ENCODE measurements at regions not wholly inside any gene's neighbourhood (a gene's known extent, or its start where the extent isn't known, plus 50 kb on each side); places are given as distances from the start of the nearest gene placed in this dataset.

DNA sequence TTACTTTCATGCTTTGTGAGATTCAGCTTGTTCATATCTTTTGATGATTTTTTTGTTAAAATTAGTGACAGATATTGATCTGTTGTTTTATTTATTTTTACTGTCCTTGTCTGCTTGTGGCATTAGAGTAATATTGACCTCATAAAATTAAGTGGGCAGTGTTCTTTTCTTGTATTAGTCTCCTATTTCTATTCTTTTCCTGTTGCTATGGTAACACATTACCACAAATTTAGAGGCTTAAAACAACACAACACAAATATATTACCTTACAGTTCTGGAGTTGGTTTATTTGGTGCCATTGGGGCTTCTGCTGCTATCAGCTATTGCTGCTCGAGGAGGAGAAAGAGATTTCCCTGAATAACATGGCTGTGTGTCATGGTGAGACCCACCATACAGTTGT, 135.7 kb downstream of the C1orf94 start:
- H3K36me3 ChIP-seq (replicated peaks in 1 of 2) = no peaks in the 10 kb centered on the region
- no peaks in the 10 kb centered on the region for H3K27me3 ChIP-seq
- no peak for DNase-seq
- intact Hi-C loops (cut with DNase I) = no loop called here
- TF ChIP-seq, protein P1, sequence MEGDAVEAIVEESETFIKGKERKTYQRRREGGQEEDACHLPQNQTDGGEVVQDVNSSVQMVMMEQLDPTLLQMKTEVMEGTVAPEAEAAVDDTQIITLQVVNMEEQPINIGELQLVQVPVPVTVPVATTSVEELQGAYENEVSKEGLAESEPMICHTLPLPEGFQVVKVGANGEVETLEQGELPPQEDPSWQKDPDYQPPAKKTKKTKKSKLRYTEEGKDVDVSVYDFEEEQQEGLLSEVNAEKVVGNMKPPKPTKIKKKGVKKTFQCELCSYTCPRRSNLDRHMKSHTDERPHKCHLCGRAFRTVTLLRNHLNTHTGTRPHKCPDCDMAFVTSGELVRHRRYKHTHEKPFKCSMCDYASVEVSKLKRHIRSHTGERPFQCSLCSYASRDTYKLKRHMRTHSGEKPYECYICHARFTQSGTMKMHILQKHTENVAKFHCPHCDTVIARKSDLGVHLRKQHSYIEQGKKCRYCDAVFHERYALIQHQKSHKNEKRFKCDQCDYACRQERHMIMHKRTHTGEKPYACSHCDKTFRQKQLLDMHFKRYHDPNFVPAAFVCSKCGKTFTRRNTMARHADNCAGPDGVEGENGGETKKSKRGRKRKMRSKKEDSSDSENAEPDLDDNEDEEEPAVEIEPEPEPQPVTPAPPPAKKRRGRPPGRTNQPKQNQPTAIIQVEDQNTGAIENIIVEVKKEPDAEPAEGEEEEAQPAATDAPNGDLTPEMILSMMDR (IDR thresholded peaks at IDR 0.05) = no peak
- no peak for TF ChIP-seq POLR2A (IDR thresholded peaks at IDR 0.05)
- H3K4me1 ChIP-seq (replicated peaks in 1 of 2) = no peaks in the 10 kb centered on the region
- no peak overlapping the region for H3K4me3 ChIP-seq
- no peaks in the 10 kb centered on the region for H3K9me3 ChIP-seq (replicated peaks in 1 of 3)
- WGBS, 4 donors = 36 to 40% (median 38%) methylated on average over 1 of the region's 1 CpG
- no peak overlapping the region for H3K27ac ChIP-seq

DNA sequence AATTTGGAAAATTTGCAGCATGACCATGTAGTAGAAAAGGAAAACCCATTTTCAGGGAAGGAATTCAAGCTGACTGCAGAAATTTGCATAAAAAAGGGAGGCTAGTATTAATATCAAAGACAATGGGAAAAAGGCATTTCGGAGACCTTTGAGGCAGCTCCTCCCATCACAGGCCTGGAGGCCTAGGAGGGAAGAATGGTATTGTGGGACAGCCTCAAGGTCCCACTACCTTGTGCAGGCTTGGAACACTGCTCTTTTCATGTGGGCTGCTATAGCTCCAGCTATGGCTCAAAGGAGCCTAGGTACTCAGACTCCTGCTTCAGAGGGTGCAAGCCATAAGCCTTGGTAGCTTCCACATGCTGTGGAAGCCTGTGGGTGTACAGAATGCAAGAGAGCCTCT, 139.3 kb downstream of the C1orf94 start:
- Histone ChIP-seq H3K4me1 (replicated peaks in 1 of 2) (no peaks in the 10 kb centered on the region), H3K27ac (no peak overlapping the region), H3K4me3 (no peak overlapping the region), H3K9me3 (replicated peaks in 1 of 3) (no peaks in the 10 kb centered on the region), H3K36me3 (replicated peaks in 1 of 2) (no peaks in the 10 kb centered on the region), H3K27me3 (no peaks in the 10 kb centered on the region)
- 59 to 80% (median 73%) methylated on average over 1 of the region's 1 CpG for WGBS, 4 donors
- intact Hi-C loops (cut with DNase I) = no loop called here
- TF ChIP-seq, protein P1 (IDR thresholded peaks at IDR 0.05) = no peak
- TF ChIP-seq POLR2A (IDR thresholded peaks at IDR 0.05) = no peak
- no peak for DNase-seq

DNA sequence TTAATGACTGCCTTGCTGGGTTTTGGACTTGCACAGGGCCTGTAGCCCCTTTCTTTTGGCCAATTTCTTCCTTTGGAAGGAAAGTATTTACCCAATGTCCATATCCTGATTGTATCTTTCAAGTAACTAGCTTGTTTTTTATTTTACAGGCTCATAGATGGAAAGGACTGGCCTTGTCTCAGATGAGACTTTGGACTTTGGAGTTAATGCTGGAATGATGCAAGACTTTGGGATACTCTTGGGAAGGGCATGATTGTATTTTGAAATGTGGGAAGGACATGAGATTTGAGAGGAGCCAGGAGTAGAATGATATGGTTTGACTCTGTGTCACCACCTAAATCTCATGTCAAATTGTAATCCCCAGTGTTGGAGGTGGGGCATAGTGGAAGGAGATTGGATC, 140.1 kb downstream of the C1orf94 start:
- no peaks in the 10 kb centered on the region for H3K9me3 ChIP-seq (replicated peaks in 1 of 3)
- no peaks in the 10 kb centered on the region for H3K36me3 ChIP-seq (replicated peaks in 1 of 2)
- H3K27ac ChIP-seq = no peak overlapping the region
- no peaks in the 10 kb centered on the region for H3K27me3 ChIP-seq
- intact Hi-C loops (cut with DNase I) = no loop called here
- no peak for TF ChIP-seq POLR2A (IDR thresholded peaks at IDR 0.05)
- TF ChIP-seq, protein P1 (IDR thresholded peaks at IDR 0.05) = no peak
- DNase-seq = no peak
- no peak overlapping the region for H3K4me3 ChIP-seq
- H3K4me1 ChIP-seq (replicated peaks in 1 of 2) = no peaks in the 10 kb centered on the region

DNA sequence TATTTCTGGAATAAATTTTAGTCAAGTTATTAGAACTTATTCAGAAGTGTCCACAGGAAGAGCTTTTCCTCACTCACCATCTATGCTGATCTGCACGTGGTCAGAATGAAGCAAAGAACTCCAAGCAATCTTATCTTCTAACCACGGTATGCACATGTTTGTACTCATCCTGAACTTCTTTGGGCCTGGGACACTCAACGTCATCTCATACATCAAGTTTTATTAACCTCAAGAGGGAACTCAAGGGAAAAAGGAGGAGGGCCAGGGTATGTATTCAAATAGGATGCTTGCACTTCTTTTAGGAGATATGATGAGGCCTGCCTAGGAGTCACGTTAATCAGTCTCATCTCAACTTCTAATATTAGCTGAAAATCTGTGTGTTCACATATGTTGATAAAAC, 142.5 kb downstream of the C1orf94 start:
- peaks cover 3% of the 10 kb centered on the region for H3K27me3 ChIP-seq
- H3K27ac ChIP-seq = no peak overlapping the region
- TF ChIP-seq POLR2A (IDR thresholded peaks at IDR 0.05) = no peak
- TF ChIP-seq, protein P1 (IDR thresholded peaks at IDR 0.05) = no peak
- 64 to 74% (median 72%) methylated on average over 4 of the region's 4 CpGs for WGBS, 4 donors
- H3K9me3 ChIP-seq (replicated peaks in 1 of 3) = no peaks in the 10 kb centered on the region
- no peaks in the 10 kb centered on the region for H3K36me3 ChIP-seq (replicated peaks in 1 of 2)
- H3K4me3 ChIP-seq = no peak overlapping the region
- no peaks in the 10 kb centered on the region for H3K4me1 ChIP-seq (replicated peaks in 1 of 2)
- DNase-seq = no peak
- intact Hi-C loops (cut with DNase I) = no loop called here

Measured in adrenal gland (tissue), 9 donors.